ENCODE measurements at regions not wholly inside any gene's neighbourhood (a gene's known extent, or its start where the extent isn't known, plus 50 kb on each side); places are given as distances from the start of the nearest gene placed in this dataset.

DNA sequence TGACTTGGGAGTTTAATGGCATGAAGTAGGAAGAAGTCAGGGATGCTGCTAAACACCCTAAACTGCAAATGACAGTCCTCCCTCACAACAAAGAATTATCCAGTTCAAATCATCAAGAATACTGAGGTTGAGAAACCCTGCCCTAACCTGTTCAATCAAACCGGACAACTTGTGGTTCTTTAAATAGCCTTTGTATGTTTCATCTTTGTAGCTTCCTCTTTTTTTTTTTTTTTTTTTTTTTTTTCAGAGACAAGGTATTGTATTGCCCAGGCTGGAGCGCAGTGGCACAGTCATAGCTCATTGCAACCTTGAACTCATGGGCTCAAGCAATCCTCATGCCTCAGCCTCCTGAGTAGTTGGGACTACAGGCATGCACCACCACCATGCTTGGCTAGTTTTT is 52.5 kb upstream of the TTC29 start:
- DNase-seq = no peak

DNA sequence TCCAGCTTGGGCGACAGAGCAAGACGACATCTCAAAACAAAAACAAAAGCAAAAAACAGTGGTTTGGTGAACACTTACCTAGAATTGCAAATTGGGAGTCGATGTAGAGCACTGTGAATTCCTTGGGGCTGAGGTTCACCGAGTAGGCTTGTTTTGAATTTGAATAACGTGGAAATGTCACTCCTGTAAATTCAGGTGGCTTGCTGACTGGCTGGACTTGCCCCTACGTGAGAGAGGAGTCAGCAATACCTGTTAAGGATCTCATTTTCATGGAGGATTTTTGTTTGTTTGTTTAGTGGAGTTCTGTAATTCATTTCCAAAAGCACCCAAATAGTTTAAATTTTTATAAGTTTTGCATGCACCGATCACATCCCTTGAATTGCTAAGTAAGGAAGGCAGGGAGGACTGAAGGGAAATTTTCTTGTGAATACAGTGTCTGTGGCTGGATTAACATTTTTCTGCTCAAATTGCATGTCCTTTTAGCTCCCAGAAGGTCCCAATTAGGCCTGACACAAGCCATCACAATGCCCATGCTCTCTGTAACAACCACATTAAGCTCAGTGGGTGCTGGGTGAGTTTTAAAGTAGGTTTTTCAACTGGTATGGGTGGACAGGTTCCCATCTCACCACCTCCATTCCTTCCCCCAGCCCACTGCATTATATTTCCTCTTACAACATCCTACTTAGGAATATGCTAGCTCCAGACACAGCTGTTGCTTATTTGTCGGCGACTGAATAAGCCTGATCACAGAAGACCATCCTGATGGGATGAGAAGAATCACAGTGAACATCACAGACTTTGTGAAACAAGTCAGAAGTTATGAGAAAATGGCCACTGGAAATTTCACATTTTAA is 58.5 kb upstream of the TTC29 start:
- DNase-seq = no peak

DNA sequence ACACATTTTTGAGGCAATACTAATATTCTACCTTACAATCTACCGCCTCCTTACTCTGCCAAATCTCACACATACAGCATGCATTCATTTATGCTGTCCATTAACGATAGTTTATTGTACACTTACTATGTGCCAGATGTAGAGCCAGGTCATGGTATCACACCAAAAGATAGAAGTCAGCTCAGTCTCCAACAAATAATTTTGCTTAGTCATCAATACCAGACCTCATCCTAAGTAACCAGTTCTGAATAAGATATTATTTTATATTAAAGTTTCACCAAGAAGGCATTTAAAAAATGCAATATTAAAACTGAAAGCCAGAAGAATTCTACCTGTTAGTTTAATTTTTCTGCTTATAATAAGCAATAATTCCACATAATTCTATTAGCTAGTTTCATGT is 60.6 kb upstream of the TTC29 start:
- DNase-seq = no peak

DNA sequence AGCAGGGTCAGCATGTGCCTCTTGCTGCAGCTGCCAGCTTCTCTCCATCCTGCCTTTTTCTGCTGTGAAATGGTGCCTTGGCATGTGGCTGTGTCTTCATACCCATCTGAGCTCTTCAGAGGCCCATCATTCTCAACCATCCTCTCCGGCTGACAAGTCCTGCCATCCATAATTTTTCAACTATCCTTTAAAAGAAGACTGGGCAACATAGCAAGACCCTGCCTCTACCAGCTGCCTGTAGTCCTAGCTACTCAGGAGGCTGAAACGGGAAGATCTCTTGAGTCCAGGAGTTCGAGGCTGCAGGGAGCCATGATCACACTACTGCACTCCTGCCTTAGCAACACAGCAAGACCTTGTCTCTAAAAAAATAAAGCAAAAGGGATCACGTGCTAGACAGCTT is 64.2 kb upstream of the TTC29 start:
- no peak for DNase-seq

DNA sequence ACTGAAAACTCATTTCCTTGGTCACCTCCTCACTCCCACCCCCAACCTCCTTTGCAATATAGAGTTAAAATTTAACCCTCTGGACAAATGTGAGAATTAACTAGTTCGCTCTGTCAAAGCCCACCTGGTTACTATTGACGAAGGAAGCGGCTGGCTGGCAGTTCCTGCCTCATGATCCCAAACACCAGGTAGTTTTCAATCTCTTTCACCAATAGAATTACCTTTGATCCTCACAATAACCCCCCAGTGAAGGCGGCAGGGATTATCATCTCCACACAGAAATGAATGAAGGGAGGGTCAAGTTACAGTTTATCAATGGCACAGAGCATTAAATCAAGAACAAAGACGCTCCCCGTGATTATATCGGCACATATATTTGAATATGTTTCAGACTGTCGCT is 65.7 kb upstream of the TTC29 start:
- DNase-seq = no peak

DNA sequence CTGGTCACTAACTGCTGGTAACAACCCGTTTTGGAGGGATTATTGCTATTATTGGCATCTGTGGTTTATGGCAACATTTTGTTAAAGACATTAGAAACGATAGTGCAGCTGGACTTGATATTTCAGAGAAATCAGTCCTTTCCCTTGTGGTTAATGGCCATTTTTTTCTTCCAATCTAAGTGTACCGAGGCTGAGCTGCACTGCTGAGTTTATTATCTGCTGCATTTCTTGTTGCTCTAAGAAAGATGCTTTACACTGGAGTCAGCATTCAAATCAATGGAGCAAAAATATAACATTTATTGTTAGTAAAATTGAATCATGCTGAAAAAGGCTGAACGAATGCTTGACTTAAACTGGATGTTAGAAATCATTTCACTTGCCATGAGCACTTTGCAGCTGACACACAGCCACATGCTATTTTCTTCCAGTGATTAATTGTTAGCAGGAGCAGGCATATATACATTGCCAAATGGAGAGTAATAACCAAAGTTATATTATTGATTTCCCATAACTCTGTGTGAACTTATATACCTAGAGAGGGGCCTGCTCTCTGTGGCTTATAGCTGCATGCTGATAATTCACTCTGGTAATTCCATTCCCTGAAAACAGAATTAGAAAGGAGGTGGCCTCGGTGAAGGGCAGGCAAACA is 66.5 kb upstream of the TTC29 start:
- no peak for DNase-seq

DNA sequence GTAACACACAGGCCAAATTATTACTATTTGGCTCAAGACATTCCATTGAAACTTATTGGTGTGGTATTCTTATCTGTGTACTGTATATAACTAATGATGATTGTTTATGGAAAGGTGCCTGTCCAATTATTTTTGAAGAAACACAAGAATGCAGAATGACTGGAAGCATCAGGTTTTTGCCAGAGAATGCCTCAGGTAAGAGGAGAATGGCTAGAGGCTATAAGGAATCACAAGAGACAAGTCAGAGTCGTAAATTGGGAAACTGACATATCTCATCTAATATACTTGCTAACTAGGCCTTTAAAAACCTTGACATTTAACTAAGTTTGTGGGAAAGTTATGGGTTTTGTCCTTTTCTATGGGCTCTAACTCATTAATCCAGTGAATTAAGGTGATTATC is 69.3 kb upstream of the TTC29 start:
- DNase-seq = no peak

DNA sequence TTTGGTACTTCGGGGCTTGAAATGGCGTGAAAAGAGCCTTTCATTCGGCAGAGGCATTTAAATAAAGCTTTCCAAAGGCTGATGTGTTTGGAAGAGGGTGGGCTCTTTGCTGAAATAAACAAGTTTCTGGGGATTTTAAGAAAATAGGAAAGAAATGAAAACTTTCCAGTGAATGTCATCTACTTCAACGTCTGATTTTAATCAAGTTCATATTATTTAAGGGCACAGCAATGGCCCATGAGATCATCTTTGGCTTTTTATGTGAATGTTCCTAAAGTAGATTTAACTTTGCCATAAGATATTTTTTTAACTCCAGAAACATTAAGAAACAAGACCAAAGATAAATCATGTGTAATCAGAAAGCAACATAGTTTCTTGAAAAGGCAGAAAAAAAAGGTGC is 69.8 kb upstream of the TTC29 start:
- no peak for DNase-seq

DNA sequence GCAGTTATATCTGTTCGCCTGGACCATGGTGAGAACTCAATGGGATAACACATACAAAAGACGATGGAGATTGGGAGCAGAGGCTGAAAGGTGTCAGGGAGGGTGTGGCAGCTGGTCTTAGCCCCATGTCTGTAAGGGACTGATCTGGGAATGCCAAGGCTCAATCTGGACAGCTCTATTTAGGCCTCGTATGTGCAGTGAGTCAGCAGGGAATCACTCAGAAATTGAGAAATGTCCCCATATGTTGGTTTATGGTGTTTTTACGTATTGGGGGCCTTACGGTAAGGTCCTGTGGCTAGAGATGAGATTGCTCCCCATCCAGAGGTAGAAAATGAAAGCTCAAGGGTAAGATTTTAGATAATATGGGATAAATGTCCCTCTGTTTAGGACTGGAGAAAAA is 71.4 kb upstream of the TTC29 start:
- no peak for DNase-seq

DNA sequence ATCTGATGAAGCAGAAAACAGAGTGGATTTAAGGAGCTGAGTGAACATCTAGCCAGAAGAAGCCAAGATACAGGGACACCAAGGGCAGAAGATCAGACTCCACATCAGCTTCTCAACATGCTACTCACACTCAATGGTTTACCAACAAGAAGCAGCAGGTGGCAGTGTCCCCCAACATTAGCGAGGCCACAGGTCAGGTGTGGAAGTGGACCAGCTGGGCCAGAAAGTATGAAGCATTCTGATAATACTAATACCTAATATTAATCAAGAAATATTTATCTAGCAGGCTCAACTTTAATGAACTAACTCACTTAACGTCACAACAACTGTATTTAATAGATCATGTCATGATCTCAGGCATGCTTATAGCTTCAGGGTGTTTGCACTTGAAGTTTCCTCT is 73.4 kb upstream of the TTC29 start:
- no peak for DNase-seq

DNA sequence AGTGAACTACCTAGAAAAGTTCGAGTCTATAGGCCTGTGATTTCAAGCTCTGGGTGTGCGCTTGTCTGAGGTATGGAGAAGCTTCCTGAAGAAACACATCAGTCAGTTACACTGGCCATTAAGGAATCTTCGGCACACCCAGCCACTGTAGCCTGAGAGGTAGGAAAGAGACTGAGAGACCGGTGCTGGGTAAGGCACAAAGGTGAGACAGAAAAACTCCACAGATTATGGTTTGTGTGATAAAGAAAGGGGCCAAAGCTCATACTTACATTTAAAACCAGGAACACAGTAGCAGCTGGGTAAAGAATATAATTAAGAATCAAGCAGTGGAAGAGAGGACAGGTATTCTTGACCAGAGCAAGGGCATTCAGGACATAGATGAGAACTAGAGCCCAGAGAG is 74.8 kb upstream of the TTC29 start:
- no peak for DNase-seq

DNA sequence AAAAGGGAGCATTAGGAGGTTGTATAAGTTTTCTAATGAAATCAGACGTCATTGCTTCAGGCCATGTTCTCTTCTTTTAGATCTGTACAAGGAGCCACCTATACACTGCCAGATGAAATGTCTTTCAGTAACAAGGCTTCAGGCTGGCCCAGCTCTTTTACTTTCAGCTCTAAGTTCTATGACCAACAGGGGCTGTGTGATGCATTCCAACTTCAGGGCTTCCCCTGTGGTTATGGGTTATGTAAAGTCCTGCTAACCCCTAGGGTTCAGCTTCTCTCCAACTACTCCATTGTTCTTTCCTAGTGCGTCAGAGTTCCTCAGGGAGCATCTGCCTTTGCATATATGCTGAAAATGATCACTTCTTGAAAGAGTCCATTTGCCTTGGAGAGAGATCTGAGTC is 79.4 kb upstream of the TTC29 start:
- no peak for DNase-seq

DNA sequence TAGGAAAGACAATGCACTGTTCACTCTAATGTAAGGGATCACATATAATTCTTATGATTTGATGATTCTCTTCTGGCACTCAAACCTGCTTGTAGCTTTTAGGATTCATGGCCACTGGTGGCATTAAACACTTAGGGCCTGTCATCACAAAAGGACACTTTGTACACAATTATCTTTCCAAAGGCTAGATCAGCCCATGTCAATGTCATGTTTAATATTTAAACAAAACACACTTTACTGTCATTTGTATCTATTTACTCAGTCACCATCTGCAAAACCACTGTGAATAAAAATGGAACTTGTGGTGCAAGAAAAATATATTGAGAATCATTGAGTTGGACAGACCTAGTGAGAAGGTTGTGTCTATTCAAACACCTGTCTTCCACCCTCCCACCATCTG is 83.6 kb upstream of the TTC29 start:
- no peak for DNase-seq

DNA sequence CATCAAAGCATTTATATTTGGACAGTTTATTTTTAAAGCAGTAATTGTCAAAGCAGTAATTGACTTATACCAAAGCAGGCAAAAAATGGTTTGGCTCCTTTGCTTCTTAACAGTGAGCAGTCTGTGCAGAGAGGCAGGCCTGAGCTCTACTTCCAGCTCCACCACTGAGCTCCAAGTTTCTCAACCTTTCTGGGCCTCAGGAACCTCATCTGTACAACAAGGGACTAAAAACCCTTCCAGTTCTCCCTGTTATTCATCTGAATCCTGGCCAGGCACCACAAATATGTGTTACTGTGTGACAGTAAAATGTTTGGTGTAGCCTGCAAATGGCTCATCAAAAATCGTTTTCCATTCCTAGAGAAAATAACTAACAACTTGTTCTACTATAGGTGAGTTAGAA is 88.7 kb upstream of the TTC29 start:
- DNase-seq = no peak

DNA sequence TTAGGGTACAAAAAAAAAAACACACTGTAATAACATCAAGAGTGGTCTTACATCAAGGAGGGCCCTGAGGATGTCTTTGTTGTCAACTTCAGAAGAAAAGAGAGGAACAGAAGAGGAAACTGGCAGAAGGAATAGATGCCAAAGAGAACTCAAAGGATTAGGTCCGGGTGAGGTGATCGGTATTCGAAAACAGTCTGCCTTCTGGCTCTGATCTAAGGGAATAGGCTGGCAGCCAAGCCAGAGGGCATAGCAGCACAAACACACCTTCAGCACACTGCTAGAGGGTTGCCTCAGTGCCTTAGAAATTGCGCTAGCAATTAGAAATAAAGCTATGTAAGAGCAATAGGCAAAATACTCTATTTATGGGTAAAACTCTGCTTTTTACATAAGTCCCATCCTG is 91.4 kb upstream of the TTC29 start:
- DNase-seq = no peak

DNA sequence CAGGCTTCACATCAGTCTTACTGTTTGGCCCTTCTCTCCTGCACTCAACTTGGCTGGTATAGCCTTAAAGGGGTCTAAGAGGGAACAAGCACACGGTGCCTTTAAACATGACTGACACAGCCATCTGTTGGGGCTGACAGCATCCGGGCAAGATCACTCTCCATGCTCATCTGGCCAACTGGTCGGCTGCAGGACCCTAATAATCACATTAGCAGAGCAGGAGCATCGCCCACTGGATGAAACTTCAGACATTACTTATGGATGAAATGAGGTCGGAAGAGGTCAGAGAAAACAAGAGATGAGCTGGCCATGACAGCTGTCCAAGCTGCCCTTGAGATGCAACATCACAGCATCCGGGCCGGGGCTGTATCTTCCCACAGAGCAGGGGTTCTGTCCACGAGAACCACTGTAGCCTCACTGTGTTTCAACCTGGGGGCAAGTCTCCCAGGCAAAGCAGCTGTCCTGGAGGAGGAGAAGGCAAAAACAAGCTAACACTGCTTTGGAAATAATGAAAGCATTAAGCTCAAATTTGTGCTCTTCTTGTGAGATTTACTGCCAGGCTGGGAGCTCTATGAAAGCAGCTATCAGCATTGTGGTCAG is 94.4 kb upstream of the TTC29 start:
- no peak for DNase-seq

DNA sequence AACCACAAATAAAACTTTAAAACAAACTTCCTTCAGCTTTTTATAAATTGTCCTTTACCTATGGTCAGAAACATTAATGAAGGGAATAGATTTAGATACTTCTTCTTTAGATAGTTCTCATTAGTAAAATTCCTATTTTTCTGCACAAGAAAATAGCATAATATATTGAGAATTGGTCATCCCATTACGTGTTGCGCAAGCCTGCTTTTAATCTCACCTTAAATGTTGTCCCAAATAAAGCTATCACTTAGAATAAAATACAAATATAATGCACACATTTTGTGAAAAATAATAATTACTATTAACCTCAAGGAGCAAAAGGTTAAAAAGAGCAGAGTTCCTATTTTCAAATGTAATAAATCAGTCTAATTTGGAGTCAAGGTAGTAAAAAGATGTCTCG is 95.2 kb upstream of the TTC29 start:
- no peak for DNase-seq

DNA sequence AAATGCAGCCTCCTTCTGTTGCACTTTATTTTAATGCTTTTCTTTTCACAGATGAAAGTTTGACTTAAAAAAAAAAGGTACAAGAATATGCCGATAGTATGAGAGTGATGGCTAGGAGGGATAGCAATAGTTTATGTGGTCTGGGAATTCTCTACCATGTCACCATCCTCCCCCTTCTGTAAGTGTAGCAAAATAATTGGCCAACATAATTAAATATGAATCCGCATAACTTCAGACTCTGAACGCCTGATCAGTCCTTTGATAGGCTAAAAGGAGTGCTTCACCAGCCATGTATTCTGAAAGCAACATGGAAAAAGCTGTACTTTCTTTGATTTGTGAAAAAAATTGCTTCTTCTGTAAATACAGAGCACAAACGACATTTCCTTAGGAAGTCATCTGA is 95.7 kb upstream of the TTC29 start:
- DNase-seq = no peak

DNA sequence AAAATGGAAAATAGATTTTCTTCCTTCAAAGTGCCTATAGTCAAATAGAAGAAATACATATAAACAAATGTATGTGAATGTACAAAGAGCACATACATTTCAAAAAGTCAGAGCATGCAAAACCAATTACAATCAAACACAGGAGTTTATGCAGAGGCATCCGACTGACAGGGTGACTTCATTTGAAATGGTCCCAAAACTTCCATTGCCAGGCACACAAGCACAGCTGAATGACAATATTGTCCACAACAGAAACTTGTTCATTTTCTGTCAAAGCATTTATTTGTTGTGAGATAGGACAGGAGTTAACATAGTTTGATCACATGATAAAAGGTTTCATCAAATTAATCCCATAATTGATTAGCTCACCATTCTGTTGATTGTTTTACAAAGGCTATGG is 96.4 kb upstream of the TTC29 start:
- no peak for DNase-seq

DNA sequence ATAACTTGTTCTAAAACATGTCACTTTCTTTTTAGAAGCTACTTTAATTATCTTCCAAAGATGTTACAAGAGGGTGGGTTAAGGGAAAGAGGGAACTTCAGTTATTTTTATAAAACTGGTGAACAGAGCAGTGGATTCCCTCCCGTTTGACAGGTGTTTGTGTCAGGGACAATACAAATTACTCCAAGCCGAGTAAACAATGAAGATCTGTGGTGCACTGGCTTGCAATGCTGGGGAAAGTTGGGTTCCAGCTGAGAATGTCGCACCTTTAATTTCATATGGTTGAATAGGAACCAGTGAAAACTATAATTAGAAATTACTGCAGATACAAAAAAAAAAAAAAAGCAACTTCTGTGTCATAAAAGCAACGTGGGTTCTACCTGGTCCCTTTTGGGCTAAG is 98.6 kb upstream of the TTC29 start:
- DNase-seq = no peak

DNA sequence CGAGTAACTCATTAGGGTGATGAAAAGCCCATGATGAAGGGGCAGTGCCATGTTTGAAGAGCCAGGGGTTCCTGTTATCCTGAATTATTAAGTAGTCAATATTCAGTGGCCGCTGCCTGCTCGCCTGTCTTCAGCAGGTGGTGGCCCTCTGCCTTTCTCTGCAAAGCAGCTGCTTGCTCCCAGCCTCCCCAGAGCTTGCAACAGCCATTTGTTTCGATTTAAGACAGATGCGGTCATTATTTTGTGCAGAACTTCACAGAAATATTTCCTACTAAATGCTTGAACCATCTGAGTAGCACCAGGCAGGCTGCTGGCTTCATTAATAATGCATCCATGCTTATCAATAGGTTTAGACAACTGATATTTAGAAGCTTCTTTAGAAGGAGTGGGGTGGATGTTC is 104.3 kb upstream of the TTC29 start:
- no peak for DNase-seq

DNA sequence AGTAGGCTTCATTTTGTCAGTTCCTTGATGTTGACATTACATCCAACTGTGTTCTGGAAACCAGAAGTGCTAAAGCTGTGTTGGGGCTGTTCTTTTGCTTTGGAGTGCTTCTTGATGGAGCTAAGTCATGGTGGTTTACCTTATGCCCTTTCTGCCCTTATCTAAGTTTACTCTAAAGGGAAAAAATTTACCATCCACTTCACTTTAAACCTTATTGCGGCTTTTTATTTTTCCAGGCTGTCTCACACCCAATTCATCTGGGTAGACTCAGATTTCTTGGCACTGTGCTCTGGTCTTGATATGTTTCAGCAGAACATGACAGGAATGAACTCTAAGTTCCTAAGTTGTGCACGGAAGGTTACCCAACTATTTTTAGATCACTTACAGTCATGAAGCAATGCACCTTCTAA is 104.7 kb upstream of the TTC29 start:
- no peak for DNase-seq

DNA sequence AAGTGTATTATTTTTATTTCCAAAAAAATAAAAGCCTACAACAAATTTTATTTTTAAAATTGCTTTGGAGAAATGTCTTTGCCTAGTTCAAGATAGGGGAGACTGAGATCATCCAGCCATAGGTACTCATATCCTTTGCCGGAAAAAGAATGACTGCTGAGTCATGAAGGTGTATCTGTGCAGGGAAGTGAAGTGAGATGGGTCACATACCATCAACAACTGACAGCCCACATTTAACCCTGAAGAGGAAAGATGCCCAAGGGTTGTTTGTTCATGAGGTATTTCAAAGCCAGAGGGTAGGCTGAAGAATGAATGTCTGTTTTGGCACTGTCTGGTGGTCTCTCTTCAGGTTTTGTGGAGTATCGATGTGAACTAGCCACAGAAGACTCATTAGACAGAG is 106.7 kb upstream of the TTC29 start:
- no peak for DNase-seq

DNA sequence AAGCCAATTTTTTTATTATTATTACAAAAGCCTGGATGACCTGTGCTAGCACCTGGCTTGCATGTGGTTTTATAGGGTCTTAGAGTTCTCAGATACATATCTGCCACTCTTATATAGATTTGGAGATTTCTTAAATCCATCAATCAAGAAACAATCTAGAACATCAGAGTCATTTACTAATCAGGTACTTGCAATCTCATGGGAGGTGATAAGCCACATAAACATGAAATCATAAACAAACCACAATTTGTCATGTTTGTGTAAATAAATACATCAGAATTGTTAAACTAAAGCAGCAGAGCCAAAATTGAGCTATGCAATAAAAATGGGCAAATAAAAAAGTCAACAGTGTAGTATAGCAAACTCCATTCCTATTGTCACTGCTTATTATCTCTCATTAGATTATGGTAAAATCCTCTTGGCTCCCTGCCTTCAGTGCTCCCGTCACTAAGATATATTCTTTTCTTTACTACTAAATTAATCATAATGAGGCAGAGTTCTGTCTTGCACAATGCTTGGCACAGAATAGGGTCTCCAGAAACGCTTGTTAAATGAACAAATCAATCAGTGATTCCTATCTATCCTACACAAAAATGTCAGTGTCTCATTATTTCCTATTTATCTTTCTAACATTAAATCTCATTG is 108.7 kb upstream of the TTC29 start:
- no peak for DNase-seq

All from left hindlimb (tissue), 1 donor.